Retinal pigment epithelial cell (primary cell): ENCODE measurements at regions not wholly inside any gene's neighbourhood (a gene's known extent, or its start where the extent isn't known, plus 50 kb on each side); places are given as distances from the start of the nearest gene placed in this dataset.
A peak's percentile ranks its signal among the peaks of the same experiment; 100 is the strongest.

Experiments used
- DNase-seq: peaks from one replicate; pipeline ENCODE4 v3.0.0-alpha.2; 2010; ENCODE audit warnings: low read depth
- H3K4me3 ChIP-seq: 2 replicates; pipeline ENCODE4 v1.5.1; 2011; ENCODE audit warnings: mild to moderate bottlenecking, low read length, control low read depth, moderate library complexity
- CTCF ChIP-seq: conservative IDR thresholded peaks from 2 replicates; pipeline ENCODE4 v1.5.1; 2011; ENCODE audit warnings: low read depth, low read length, control low read depth, inconsistent platforms

GRCh38 chr14:65824285-65824977, 411.9 kb downstream of the FUT8 start:
- TF ChIP-seq CTCF: peak; percentile 98
- no peak overlapping the region for H3K4me3 ChIP-seq
- peak; percentile 19 for DNase-seq

GRCh38 chr14:65824978-65825299, 412.4 kb downstream of the FUT8 start:
- no peak for DNase-seq
- no peak overlapping the region for H3K4me3 ChIP-seq
- TF ChIP-seq CTCF: no peak

GRCh38 chr14:65826946-65827345, 414.4 kb downstream of the FUT8 start:
- DNase-seq: no peak
- TF ChIP-seq CTCF: no peak
- no peak overlapping the region for H3K4me3 ChIP-seq

GRCh38 chr14:65827520-65827919, 415.0 kb downstream of the FUT8 start:
- TF ChIP-seq CTCF: no peak
- H3K4me3 ChIP-seq: no peak overlapping the region
- DNase-seq: no peak

GRCh38 chr14:65828396-65828795, 415.9 kb downstream of the FUT8 start:
- no peak overlapping the region for H3K4me3 ChIP-seq
- no peak for DNase-seq
- TF ChIP-seq CTCF: no peak

GRCh38 chr14:65832431-65833266, 420.1 kb downstream of the FUT8 start:
- DNase-seq: no peak
- peak; percentile 47 for TF ChIP-seq CTCF
- no peak overlapping the region for H3K4me3 ChIP-seq
